ENCODE measurements at regions not wholly inside any gene's neighbourhood (a gene's known extent, or its start where the extent isn't known, plus 50 kb on each side); places are given as distances from the start of the nearest gene placed in this dataset.

DNA sequence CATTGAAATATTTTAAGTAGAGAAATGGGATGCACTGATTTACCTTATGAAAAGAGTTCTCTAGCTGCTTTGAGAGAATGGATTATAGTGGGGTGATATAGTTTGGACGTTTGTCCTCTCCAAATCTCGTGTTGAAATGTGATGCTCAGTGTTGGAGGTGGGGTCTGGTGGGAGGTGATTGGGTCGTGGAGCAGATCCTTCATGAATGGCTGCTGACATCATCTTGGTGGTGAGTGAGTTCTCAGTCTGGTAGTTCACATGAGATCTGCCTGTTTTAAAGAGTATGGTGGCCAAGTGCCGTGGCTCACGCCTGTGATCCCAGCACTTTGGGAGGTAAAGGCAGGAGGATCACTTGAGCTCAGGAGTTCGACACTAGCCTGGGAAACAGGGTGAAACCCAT lies 58.7 kb upstream of the SH3RF3 start:
- Histone ChIP-seq H3K4me3 (ENCODE audit: low read depth, low read length) (no peak overlapping the region), H3K27me3 (ENCODE audit: control insufficient read depth, insufficient read depth, low read length) (peaks cover 14% of the 10 kb centered on the region), H3K36me3 (ENCODE audit: control insufficient read depth, insufficient read depth, low read length) (no peaks in the 10 kb centered on the region)
- ChIA-PET CTCF (no interaction called here), POLR2A (no interaction called here)
- DNase-seq (ENCODE audit: low read depth), result no peak
- TF ChIP-seq, protein P1, sequence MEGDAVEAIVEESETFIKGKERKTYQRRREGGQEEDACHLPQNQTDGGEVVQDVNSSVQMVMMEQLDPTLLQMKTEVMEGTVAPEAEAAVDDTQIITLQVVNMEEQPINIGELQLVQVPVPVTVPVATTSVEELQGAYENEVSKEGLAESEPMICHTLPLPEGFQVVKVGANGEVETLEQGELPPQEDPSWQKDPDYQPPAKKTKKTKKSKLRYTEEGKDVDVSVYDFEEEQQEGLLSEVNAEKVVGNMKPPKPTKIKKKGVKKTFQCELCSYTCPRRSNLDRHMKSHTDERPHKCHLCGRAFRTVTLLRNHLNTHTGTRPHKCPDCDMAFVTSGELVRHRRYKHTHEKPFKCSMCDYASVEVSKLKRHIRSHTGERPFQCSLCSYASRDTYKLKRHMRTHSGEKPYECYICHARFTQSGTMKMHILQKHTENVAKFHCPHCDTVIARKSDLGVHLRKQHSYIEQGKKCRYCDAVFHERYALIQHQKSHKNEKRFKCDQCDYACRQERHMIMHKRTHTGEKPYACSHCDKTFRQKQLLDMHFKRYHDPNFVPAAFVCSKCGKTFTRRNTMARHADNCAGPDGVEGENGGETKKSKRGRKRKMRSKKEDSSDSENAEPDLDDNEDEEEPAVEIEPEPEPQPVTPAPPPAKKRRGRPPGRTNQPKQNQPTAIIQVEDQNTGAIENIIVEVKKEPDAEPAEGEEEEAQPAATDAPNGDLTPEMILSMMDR (IDR thresholded peaks at IDR 0.05; ENCODE audit: insufficient read depth, low read depth, low read length), result no peak

DNA sequence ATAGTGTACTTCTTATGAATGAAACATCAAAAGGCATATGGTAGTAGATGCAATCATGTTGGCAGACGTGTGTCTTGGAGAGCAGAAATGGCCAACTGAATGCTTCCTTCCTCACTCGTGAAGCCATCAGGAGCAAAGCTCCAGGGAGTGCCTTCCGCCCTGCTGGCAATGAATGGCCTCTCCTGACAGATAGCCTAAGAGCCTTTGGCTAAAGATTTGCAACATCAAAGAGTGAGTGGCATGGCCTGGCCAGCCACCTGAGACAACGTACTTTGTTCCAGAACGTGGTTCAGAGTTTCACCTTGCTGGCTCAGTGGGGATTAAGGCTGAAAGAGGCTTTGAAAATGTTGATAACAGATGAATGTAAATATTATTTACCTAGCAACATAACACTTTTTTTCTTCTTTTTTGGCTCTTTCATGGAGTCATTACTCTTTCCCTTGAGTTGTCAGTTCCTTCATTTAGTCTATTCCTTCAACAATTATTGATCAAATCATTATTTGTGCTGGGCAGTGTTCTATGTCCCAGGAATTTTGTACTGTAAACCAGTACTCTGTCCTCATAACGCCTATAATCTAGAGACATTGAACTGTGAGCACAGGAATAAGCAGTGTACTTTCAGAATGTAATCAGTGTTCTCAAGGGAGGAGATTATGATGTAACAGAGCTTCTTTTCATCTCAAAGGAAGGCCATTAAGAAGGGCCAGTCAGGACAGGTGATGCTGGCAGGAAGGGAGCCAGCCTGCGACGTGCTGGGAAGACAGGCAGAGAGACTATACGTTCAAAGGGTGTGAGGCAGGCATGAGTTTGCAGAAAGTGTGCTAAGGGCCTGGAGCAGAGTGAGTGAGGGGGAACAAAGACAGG lies 59.4 kb upstream of the SH3RF3 start:
- ChIA-PET CTCF (no interaction called here), POLR2A (no interaction called here)
- H3K27me3 ChIP-seq (ENCODE audit: control insufficient read depth, insufficient read depth, low read length), result peaks cover 15% of the 10 kb centered on the region
- no peak for DNase-seq (ENCODE audit: low read depth)
- H3K4me3 ChIP-seq (ENCODE audit: low read depth, low read length), result no peak overlapping the region
- TF ChIP-seq, protein P1 (IDR thresholded peaks at IDR 0.05; ENCODE audit: insufficient read depth, low read depth, low read length), result no peak
- H3K36me3 ChIP-seq (ENCODE audit: control insufficient read depth, insufficient read depth, low read length), result no peaks in the 10 kb centered on the region

DNA sequence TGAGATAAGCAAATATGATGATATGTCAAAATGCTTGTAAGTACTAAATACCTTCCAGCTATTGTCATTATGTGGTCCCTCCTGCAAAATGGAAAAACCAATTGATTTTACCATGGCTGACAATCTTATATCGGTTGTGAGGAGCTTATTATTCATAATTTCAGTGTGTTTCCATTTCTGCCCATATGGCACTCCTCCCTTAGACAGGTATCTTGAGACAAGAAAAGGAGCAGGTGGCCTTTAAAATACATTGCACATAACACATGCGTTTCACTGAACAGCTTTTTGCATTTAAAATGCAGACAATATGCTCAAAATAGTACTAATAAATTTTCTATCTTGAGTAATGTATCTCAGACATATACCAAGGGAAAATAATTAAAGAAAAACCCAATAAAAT lies 60.2 kb upstream of the SH3RF3 start:
- H3K4me3 ChIP-seq (ENCODE audit: low read depth, low read length), result no peak overlapping the region
- no peak for DNase-seq (ENCODE audit: low read depth)
- TF ChIP-seq, protein P1 (IDR thresholded peaks at IDR 0.05; ENCODE audit: insufficient read depth, low read depth, low read length), result no peak
- POLR2A ChIA-PET, result no interaction called here
- CTCF ChIA-PET, result no interaction called here
- H3K27me3 ChIP-seq (ENCODE audit: control insufficient read depth, insufficient read depth, low read length), result peaks cover 15% of the 10 kb centered on the region
- no peaks in the 10 kb centered on the region for H3K36me3 ChIP-seq (ENCODE audit: control insufficient read depth, insufficient read depth, low read length)

DNA sequence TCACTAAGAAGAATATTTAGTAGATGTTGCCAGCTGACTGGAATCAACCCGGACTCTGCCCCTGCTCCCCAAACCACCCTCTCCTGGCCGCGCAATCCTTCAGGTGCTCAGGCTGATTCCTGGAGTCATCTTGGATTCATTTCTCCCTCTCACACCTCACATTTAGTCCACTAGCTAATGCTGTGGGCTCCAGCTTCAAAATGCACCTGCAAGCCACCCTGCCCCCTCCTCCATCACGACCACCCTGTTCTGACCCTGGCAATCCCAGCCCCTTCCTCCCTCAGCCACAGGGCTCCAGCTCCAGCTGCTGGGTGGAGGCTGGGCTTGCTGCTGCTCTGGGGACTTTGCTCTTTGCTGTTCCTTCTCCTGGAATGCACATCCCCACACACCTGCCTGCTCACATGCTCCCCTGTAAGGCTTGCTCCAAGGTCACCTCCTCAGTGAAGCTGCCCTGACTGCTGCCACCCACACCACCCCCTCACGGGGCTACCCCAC lies 61.3 kb upstream of the SH3RF3 start:
- Histone ChIP-seq H3K36me3 (ENCODE audit: control insufficient read depth, insufficient read depth, low read length) (no peaks in the 10 kb centered on the region), H3K4me3 (ENCODE audit: low read depth, low read length) (no peak overlapping the region), H3K27me3 (ENCODE audit: control insufficient read depth, insufficient read depth, low read length) (peaks cover 18% of the 10 kb centered on the region)
- no peak for DNase-seq (ENCODE audit: low read depth)
- ChIA-PET POLR2A (no interaction called here), CTCF (no interaction called here)
- TF ChIP-seq, protein P1 (IDR thresholded peaks at IDR 0.05; ENCODE audit: insufficient read depth, low read depth, low read length), result no peak

DNA sequence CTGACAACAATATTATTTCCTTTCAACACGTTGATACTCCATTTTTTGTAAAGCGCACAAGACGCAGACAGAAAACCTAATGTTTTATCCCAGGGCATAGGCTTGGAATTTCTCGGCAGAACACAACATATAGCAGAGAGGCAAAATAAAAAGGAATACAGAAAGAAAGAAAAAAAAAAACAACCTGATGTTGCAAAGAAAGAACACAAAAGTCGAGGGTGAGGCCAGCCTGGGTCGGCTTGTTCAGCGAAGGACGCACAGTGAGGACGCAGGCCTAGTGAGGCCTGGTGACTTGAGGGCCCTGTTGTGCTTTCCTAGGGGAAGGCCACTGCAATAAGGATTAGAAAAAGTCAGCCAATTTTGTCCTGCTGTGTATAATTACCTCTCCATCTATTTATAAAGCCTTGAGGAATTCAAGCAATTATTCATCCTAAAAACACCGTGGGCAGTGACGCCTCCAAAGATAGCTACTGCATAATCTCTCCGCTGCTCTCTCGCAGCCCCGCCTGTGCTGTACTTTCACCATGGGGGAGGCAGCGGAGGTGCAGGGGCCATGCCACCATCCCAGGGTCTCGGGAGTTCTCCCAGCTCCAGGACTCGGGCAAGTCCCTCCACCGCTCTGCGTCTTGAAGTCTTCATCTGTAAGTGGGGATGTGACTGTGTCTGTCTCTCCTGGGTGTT lies 61.9 kb upstream of the SH3RF3 start:
- POLR2A ChIA-PET, result no interaction called here
- Histone ChIP-seq H3K36me3 (ENCODE audit: control insufficient read depth, insufficient read depth, low read length) (no peaks in the 10 kb centered on the region), H3K4me3 (ENCODE audit: low read depth, low read length) (no peak overlapping the region), H3K27me3 (ENCODE audit: control insufficient read depth, insufficient read depth, low read length) (peaks cover 14% of the 10 kb centered on the region)
- DNase-seq (ENCODE audit: low read depth), result no peak
- TF ChIP-seq, protein P1 (IDR thresholded peaks at IDR 0.05; ENCODE audit: insufficient read depth, low read depth, low read length), result no peak
- CTCF ChIA-PET, result no interaction called here

Measured in BJ (cell line).